PC-3 (cell line): ENCODE measurements at regions not wholly inside any gene's neighbourhood (a gene's known extent, or its start where the extent isn't known, plus 50 kb on each side); places are given as distances from the start of the nearest gene placed in this dataset.

ENCODE experiments used
- CTCF ChIP-seq: fragments of 300-600 bp; sonication (generic); conservative IDR thresholded peaks from 2 replicates; pipeline ENCODE4 v1.5.1; 2017; ENCODE audit warnings: antibody characterized with exemption, low read depth, mild to moderate bottlenecking, low read length
- EZH2 ChIP-seq: fragments of 300-600 bp; sonication (generic); IDR thresholded peaks from one replicate; pipeline ENCODE4 v1.6.1; 2017; ENCODE audit warnings: antibody characterized with exemption, mild to moderate bottlenecking, low read length; ENCODE audit not compliant: unreplicated experiment
- EZH2phosphoT487 ChIP-seq: fragments of 300-600 bp; sonication (generic); IDR thresholded peaks from 2 replicates; pipeline ENCODE4 v1.6.1; 2018; ENCODE audit warnings: mild to moderate bottlenecking, antibody characterized with exemption, low read length, borderline replicate concordance

- TF ChIP-seq CTCF: no peak
- TF ChIP-seq EZH2: no peak
- no peak for TF ChIP-seq EZH2phosphoT487
These were observed 192.8 kb upstream of the ETAA1 start for GRCh38 chr2:67204349-67204748.
